ENCODE measurements at regions not wholly inside any gene's neighbourhood (a gene's known extent, or its start where the extent isn't known, plus 50 kb on each side); places are given as distances from the start of the nearest gene placed in this dataset.

DNA sequence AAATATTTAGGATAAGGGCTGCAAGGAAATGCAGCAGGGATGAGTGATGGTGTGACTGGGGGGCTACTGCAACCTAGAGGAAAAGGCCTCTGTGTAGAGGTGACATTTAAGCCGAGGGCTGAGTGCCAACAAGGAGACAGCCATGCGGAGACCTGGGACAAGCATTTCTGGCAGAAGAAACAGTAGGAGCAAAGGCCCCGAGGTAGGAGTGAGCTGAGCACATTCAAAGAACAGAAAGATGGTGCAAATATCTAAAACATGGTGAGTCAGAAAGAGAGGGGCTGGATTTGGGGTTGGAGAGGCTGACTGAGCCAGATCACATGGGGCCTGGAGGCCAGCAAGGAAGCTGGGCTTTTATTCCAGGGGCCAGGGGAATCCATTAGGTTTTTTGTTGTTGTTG, 55.1 kb upstream of the INCENP start:
- no peak for TF ChIP-seq POLR2A (IDR thresholded peaks at IDR 0.05)
- TF ChIP-seq, protein P1, sequence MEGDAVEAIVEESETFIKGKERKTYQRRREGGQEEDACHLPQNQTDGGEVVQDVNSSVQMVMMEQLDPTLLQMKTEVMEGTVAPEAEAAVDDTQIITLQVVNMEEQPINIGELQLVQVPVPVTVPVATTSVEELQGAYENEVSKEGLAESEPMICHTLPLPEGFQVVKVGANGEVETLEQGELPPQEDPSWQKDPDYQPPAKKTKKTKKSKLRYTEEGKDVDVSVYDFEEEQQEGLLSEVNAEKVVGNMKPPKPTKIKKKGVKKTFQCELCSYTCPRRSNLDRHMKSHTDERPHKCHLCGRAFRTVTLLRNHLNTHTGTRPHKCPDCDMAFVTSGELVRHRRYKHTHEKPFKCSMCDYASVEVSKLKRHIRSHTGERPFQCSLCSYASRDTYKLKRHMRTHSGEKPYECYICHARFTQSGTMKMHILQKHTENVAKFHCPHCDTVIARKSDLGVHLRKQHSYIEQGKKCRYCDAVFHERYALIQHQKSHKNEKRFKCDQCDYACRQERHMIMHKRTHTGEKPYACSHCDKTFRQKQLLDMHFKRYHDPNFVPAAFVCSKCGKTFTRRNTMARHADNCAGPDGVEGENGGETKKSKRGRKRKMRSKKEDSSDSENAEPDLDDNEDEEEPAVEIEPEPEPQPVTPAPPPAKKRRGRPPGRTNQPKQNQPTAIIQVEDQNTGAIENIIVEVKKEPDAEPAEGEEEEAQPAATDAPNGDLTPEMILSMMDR (IDR thresholded peaks at IDR 0.05): no peak
- TF ChIP-seq EP300 (IDR thresholded peaks at IDR 0.05): no peak
